ENCODE measurements at regions not wholly inside any gene's neighbourhood (a gene's known extent, or its start where the extent isn't known, plus 50 kb on each side); places are given as distances from the start of the nearest gene placed in this dataset.

DNA sequence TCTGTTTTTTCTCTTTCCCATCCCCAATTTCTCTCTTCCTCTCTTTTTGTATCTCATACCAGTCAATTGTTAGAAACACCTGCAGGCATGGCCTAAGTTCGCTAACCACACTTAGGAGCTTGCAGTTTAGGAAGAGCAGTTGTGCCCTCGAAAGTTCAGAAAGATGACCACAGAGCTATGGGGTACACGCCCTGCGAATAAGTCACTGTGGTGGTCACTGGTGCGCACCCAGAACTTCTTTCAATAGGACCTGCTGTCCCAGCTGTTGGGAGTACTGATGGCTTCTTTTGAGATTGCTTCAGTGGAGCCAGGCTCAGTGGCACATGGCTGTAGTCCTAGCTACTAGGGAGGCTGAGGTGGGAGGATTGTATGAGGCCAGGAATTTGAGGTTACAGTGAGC is 362.8 kb upstream of the TMTC1 start:
- Histone ChIP-seq H3K9ac (ENCODE audit: low read depth in 1 of 2, low read length in 2 of 2) (no peak overlapping the region), H3K9me3 (ENCODE audit: control insufficient read depth in 2 of 2, low read length in 2 of 2) (no peaks in the 10 kb centered on the region), H3K4me1 (ENCODE audit: control insufficient read depth in 2 of 2, insufficient read depth in 2 of 2, low read length in 2 of 2) (no peaks in the 10 kb centered on the region), H3K27me3 (ENCODE audit: control insufficient read depth in 2 of 2, insufficient read depth in 2 of 2, low read length in 2 of 2) (no peaks in the 10 kb centered on the region), H3K27ac (ENCODE audit: low read depth in 2 of 2, low read length in 2 of 2) (no peak overlapping the region), H3K36me3 (ENCODE audit: control insufficient read depth in 2 of 2, insufficient read depth in 2 of 2, low read length in 2 of 2) (no peaks in the 10 kb centered on the region), H3K4me3 (ENCODE audit: low read length in 2 of 2) (no peak overlapping the region)

DNA sequence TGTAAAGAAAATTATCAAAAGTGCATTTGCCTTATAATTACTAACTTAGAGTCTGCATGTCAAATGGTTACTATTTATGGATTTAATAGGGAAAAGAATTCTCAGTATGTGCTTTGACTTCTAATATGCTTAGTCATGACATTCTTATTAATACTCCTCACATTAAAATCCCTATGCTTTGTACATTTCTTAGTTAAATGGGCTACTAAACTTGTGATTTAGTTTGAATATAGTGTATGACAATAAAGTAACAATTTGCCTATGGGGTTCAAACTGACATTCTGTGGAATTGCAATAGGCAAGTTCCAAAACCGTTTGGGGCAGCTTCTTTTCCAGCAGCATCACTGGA is 361.9 kb upstream of the TMTC1 start:
- Histone ChIP-seq H3K27ac (ENCODE audit: low read depth in 2 of 2, low read length in 2 of 2) (no peak overlapping the region), H3K36me3 (ENCODE audit: control insufficient read depth in 2 of 2, insufficient read depth in 2 of 2, low read length in 2 of 2) (no peaks in the 10 kb centered on the region), H3K9me3 (ENCODE audit: control insufficient read depth in 2 of 2, low read length in 2 of 2) (no peaks in the 10 kb centered on the region), H3K4me1 (ENCODE audit: control insufficient read depth in 2 of 2, insufficient read depth in 2 of 2, low read length in 2 of 2) (no peaks in the 10 kb centered on the region), H3K4me3 (ENCODE audit: low read length in 2 of 2) (no peak overlapping the region), H3K27me3 (ENCODE audit: control insufficient read depth in 2 of 2, insufficient read depth in 2 of 2, low read length in 2 of 2) (no peaks in the 10 kb centered on the region), H3K9ac (ENCODE audit: low read depth in 1 of 2, low read length in 2 of 2) (no peak overlapping the region)

DNA sequence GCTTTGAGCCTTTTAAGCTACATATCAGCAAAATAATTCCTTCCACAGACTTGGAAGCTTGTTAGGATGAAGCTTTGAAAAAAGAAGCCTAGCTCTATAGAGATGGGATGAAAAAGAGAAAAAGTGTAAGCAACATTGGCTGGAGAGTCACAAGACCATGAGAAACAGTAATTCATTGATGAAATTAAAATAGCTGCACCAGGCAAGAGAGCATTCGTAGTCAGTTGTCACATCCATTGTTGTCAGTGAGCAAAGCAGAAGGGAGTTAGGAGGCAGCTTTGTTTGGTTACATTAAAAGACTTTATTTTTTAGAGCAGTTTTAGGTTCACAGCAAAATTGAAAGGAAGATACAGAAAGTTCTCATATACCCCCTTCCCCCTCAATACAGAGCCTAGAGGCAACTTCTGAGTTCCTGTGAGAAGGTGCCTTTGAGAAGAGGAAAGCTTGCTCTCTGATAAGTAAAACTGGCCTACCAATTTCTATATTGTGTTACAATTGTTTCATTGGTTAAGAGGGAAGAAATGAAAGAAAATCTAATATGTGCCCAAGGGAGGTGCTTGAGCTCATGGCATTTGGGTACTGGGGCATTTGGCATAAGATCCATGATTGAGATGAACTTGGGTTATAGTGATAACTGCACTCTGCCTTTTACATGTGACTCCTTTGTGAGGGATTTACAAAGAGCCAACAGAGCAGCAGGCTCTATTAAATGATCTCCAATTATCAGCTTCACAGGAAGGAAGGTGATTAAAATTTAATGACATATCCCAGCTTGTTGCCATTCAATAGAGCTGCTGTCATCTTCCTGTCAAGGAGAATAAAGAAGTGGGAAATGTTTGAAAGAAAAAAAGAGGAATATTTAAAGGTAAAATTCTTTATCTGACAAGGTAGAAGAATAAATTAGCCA is 361.3 kb upstream of the TMTC1 start:
- H3K9ac ChIP-seq (ENCODE audit: low read depth in 1 of 2, low read length in 2 of 2), result no peak overlapping the region
- H3K27me3 ChIP-seq (ENCODE audit: control insufficient read depth in 2 of 2, insufficient read depth in 2 of 2, low read length in 2 of 2), result no peaks in the 10 kb centered on the region
- H3K4me1 ChIP-seq (ENCODE audit: control insufficient read depth in 2 of 2, insufficient read depth in 2 of 2, low read length in 2 of 2), result no peaks in the 10 kb centered on the region
- no peaks in the 10 kb centered on the region for H3K9me3 ChIP-seq (ENCODE audit: control insufficient read depth in 2 of 2, low read length in 2 of 2)
- H3K4me3 ChIP-seq (ENCODE audit: low read length in 2 of 2), result no peak overlapping the region
- H3K27ac ChIP-seq (ENCODE audit: low read depth in 2 of 2, low read length in 2 of 2), result no peak overlapping the region
- no peaks in the 10 kb centered on the region for H3K36me3 ChIP-seq (ENCODE audit: control insufficient read depth in 2 of 2, insufficient read depth in 2 of 2, low read length in 2 of 2)

DNA sequence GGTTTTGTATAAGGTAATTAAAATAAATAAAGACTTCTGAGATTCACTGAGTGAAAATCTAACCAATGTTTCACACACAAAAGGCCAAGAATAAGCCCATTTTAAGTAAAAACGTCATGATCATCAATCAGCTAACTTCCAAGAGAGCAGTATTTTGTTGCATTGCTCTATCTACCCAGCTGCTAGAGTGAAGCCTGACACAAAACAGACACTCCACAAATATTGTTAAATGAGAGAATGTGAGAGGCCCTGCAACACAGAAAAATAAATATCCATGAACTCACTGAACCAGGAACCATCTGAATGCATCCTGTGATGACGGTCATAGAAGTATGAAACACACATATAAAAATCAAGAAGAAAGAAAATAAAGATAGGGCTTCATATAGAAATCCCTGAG is 358.6 kb upstream of the TMTC1 start:
- no peaks in the 10 kb centered on the region for H3K27me3 ChIP-seq (ENCODE audit: control insufficient read depth in 2 of 2, insufficient read depth in 2 of 2, low read length in 2 of 2)
- H3K36me3 ChIP-seq (ENCODE audit: control insufficient read depth in 2 of 2, insufficient read depth in 2 of 2, low read length in 2 of 2), result no peaks in the 10 kb centered on the region
- H3K4me3 ChIP-seq (ENCODE audit: low read length in 2 of 2), result no peak overlapping the region
- H3K27ac ChIP-seq (ENCODE audit: low read depth in 2 of 2, low read length in 2 of 2), result no peak overlapping the region
- no peak overlapping the region for H3K9ac ChIP-seq (ENCODE audit: low read depth in 1 of 2, low read length in 2 of 2)
- no peaks in the 10 kb centered on the region for H3K4me1 ChIP-seq (ENCODE audit: control insufficient read depth in 2 of 2, insufficient read depth in 2 of 2, low read length in 2 of 2)
- no peaks in the 10 kb centered on the region for H3K9me3 ChIP-seq (ENCODE audit: control insufficient read depth in 2 of 2, low read length in 2 of 2)

DNA sequence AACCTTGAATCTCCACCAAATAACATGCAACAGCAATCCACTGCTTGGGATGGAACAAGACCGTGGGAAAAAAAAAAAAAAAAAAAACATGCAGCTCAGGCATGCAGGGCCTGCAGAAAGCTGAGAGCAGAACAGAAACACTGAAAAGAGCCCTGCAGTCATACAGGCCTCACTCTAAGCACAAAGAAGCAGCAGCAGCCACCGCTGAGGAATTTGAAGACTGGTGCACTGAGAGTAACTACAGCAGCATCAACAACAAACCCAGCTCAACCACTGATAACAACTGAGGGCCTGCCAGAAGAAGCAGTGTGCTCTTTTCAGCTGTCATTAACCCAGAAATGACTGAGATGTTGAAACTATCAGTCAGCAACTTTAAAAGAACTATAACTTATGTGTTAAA is 354.7 kb upstream of the TMTC1 start:
- H3K9me3 ChIP-seq (ENCODE audit: control insufficient read depth in 2 of 2, low read length in 2 of 2), result no peaks in the 10 kb centered on the region
- H3K9ac ChIP-seq (ENCODE audit: low read depth in 1 of 2, low read length in 2 of 2), result no peak overlapping the region
- no peaks in the 10 kb centered on the region for H3K4me1 ChIP-seq (ENCODE audit: control insufficient read depth in 2 of 2, insufficient read depth in 2 of 2, low read length in 2 of 2)
- H3K4me3 ChIP-seq (ENCODE audit: low read length in 2 of 2), result no peak overlapping the region
- H3K27ac ChIP-seq (ENCODE audit: low read depth in 2 of 2, low read length in 2 of 2), result no peak overlapping the region
- H3K27me3 ChIP-seq (ENCODE audit: control insufficient read depth in 2 of 2, insufficient read depth in 2 of 2, low read length in 2 of 2), result no peaks in the 10 kb centered on the region
- no peaks in the 10 kb centered on the region for H3K36me3 ChIP-seq (ENCODE audit: control insufficient read depth in 2 of 2, insufficient read depth in 2 of 2, low read length in 2 of 2)

DNA sequence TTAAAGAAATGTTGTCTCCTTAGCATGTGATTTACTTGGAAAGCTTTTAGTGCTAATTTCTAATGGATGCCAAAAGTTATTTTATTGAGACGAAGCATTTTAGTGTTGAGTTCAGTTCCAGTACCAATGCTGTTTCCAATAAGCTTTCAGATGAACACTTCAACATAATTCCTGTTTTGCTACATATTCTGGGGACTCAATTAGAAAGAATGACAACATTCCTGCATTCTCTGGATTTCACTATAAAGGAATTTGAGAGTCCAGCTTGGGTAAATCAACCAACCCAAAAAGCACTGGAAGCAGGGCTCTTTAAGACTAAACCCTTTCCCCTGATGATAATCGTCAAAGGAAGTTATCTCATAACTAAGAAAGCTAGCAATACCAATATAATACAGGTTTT is 353.0 kb upstream of the TMTC1 start:
- Histone ChIP-seq H3K27ac (ENCODE audit: low read depth in 2 of 2, low read length in 2 of 2) (no peak overlapping the region), H3K9ac (ENCODE audit: low read depth in 1 of 2, low read length in 2 of 2) (no peak overlapping the region), H3K27me3 (ENCODE audit: control insufficient read depth in 2 of 2, insufficient read depth in 2 of 2, low read length in 2 of 2) (no peaks in the 10 kb centered on the region), H3K4me1 (ENCODE audit: control insufficient read depth in 2 of 2, insufficient read depth in 2 of 2, low read length in 2 of 2) (no peaks in the 10 kb centered on the region), H3K36me3 (ENCODE audit: control insufficient read depth in 2 of 2, insufficient read depth in 2 of 2, low read length in 2 of 2) (no peaks in the 10 kb centered on the region), H3K9me3 (ENCODE audit: control insufficient read depth in 2 of 2, low read length in 2 of 2) (no peaks in the 10 kb centered on the region), H3K4me3 (ENCODE audit: low read length in 2 of 2) (no peak overlapping the region)

DNA sequence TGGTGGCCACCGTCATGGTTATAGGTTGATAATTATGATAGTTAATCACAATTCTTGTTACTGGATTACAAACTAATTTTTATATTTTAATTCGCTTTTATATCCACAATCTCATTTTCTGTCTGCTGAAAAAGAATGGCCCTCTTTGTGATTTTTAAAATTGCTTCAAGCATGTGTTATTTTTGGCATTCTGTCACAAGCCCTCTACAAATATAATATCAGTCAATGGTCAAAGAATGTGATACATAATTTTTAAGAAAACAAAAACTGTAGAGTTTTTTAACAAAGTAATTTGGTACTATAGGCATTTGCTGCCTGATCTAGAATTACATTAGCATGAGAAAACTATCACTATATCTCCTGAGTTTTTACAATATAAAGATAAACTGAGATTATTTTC is 352.0 kb upstream of the TMTC1 start:
- Histone ChIP-seq H3K4me1 (ENCODE audit: control insufficient read depth in 2 of 2, insufficient read depth in 2 of 2, low read length in 2 of 2) (no peaks in the 10 kb centered on the region), H3K9ac (ENCODE audit: low read depth in 1 of 2, low read length in 2 of 2) (no peak overlapping the region), H3K27ac (ENCODE audit: low read depth in 2 of 2, low read length in 2 of 2) (no peak overlapping the region), H3K9me3 (ENCODE audit: control insufficient read depth in 2 of 2, low read length in 2 of 2) (no peaks in the 10 kb centered on the region), H3K27me3 (ENCODE audit: control insufficient read depth in 2 of 2, insufficient read depth in 2 of 2, low read length in 2 of 2) (no peaks in the 10 kb centered on the region), H3K4me3 (ENCODE audit: low read length in 2 of 2) (no peak overlapping the region), H3K36me3 (ENCODE audit: control insufficient read depth in 2 of 2, insufficient read depth in 2 of 2, low read length in 2 of 2) (no peaks in the 10 kb centered on the region)

DNA sequence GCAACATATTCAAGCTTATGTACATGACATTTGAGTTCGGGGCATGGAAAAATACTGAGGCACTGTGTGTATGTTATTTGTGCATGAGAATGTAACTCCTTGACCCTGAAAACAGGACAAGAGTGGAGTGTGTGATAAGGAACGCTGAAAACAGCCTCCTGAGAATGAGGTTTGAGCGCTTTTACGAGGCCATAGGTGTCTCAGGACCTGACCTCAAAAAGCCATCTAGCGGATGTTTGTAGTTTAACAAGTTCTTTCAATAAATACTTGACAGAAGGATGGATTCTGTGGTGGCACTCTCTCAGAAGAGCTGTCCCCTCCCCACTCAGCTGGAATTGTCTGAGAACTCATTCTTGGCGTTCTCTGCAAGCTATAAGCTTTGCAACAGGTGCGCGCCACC is 350.5 kb upstream of the TMTC1 start:
- H3K27me3 ChIP-seq (ENCODE audit: control insufficient read depth in 2 of 2, insufficient read depth in 2 of 2, low read length in 2 of 2), result no peaks in the 10 kb centered on the region
- H3K4me3 ChIP-seq (ENCODE audit: low read length in 2 of 2), result no peak overlapping the region
- H3K27ac ChIP-seq (ENCODE audit: low read depth in 2 of 2, low read length in 2 of 2), result no peak overlapping the region
- no peak overlapping the region for H3K9ac ChIP-seq (ENCODE audit: low read depth in 1 of 2, low read length in 2 of 2)
- no peaks in the 10 kb centered on the region for H3K4me1 ChIP-seq (ENCODE audit: control insufficient read depth in 2 of 2, insufficient read depth in 2 of 2, low read length in 2 of 2)
- no peaks in the 10 kb centered on the region for H3K9me3 ChIP-seq (ENCODE audit: control insufficient read depth in 2 of 2, low read length in 2 of 2)
- no peaks in the 10 kb centered on the region for H3K36me3 ChIP-seq (ENCODE audit: control insufficient read depth in 2 of 2, insufficient read depth in 2 of 2, low read length in 2 of 2)

DNA sequence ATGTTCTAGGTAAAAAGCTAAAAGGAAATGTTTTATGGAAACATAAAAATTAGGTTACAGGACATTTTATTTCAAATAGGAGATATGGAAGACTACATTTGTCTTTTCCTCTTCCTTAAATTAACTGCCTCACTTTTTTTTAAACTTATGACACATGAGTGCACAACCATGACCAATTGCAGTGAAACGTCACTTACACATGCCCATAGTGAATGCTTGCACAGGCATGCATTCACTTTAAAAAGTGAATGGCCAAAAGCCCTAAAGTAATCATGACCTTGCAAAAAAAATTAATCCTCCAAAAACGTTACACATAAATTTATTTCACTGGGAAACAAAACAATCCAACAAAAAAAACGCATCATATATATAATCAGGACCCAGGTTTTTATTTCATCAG is 343.2 kb upstream of the TMTC1 start:
- H3K4me3 ChIP-seq (ENCODE audit: low read length in 2 of 2), result no peak overlapping the region
- H3K27ac ChIP-seq (ENCODE audit: low read depth in 2 of 2, low read length in 2 of 2), result no peak overlapping the region
- H3K36me3 ChIP-seq (ENCODE audit: control insufficient read depth in 2 of 2, insufficient read depth in 2 of 2, low read length in 2 of 2), result no peaks in the 10 kb centered on the region
- no peak overlapping the region for H3K9ac ChIP-seq (ENCODE audit: low read depth in 1 of 2, low read length in 2 of 2)
- H3K27me3 ChIP-seq (ENCODE audit: control insufficient read depth in 2 of 2, insufficient read depth in 2 of 2, low read length in 2 of 2), result no peaks in the 10 kb centered on the region
- peaks cover 2 to 3% of the 10 kb centered on the region in 2 donors for H3K9me3 ChIP-seq (ENCODE audit: control insufficient read depth in 2 of 2, low read length in 2 of 2)
- no peaks in the 10 kb centered on the region for H3K4me1 ChIP-seq (ENCODE audit: control insufficient read depth in 2 of 2, insufficient read depth in 2 of 2, low read length in 2 of 2)

DNA sequence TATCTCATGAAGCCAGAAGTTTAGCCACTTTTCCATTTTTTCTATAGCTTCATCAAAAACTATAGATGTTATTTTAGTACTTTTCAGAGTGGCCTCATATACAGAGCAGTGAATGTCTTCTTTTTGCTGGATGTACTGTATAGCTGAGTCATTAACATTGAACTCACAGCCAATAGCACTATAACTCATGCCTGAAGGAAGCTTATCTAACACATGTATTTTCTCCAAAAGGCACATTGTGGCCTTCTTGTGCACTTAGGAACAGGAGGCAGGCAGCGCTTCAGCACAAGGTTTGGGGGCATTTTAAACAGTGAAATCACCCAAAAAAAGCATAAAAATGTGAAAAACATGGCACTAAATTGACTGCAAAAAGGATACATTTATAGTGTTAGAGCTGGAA is 336.8 kb upstream of the TMTC1 start:
- Histone ChIP-seq H3K4me3 (ENCODE audit: low read length in 2 of 2) (no peak overlapping the region), H3K9me3 (ENCODE audit: control insufficient read depth in 2 of 2, low read length in 2 of 2) (peaks cover 2 to 3% of the 10 kb centered on the region in 2 donors), H3K9ac (ENCODE audit: low read depth in 1 of 2, low read length in 2 of 2) (no peak overlapping the region), H3K27ac (ENCODE audit: low read depth in 2 of 2, low read length in 2 of 2) (no peak overlapping the region), H3K36me3 (ENCODE audit: control insufficient read depth in 2 of 2, insufficient read depth in 2 of 2, low read length in 2 of 2) (no peaks in the 10 kb centered on the region), H3K27me3 (ENCODE audit: control insufficient read depth in 2 of 2, insufficient read depth in 2 of 2, low read length in 2 of 2) (no peaks in the 10 kb centered on the region), H3K4me1 (ENCODE audit: control insufficient read depth in 2 of 2, insufficient read depth in 2 of 2, low read length in 2 of 2) (no peaks in the 10 kb centered on the region)

Measured in mucosa of rectum (tissue), 2 donors.